Loucy (cell line): ENCODE measurements at regions not wholly inside any gene's neighbourhood (a gene's known extent, or its start where the extent isn't known, plus 50 kb on each side); places are given as distances from the start of the nearest gene placed in this dataset.

Source experiments
- EZH2phosphoT487 ChIP-seq: fragments of 200-600 bp; IDR thresholded peaks from 2 replicates; pipeline ENCODE4 v1.6.1; 2018; ENCODE audit warnings: antibody characterized with exemption, mild to moderate bottlenecking, moderate library complexity, borderline replicate concordance
- TF ChIP-seq, protein P1 (sequence below): fragments of 200-600 bp; sonication (generic); conservative IDR thresholded peaks from 2 replicates; pipeline ENCODE4 v1.5.1; 2014; ENCODE audit warnings: mild to moderate bottlenecking, antibody characterized with exemption, low read length

DNA sequence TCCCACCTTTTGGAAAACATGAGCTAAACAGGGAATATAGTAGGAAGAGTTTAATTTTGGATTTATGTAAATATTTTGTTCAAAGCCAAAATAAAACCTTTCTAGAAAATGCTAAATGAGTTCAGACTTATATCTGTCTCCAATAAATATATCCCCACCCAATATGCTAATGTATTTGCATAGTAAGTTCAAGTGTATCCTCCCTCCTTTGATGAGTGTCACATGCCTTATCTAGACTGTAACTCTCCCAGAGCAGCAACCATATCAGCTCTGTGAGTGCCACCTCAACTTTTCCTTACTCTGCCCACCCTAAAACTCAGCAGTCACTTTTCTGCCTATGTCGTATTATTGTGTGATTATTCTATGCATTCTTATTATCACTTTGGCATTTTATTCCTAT, 516.1 kb upstream of the NR3C2 start:
- TF ChIP-seq, protein P1, sequence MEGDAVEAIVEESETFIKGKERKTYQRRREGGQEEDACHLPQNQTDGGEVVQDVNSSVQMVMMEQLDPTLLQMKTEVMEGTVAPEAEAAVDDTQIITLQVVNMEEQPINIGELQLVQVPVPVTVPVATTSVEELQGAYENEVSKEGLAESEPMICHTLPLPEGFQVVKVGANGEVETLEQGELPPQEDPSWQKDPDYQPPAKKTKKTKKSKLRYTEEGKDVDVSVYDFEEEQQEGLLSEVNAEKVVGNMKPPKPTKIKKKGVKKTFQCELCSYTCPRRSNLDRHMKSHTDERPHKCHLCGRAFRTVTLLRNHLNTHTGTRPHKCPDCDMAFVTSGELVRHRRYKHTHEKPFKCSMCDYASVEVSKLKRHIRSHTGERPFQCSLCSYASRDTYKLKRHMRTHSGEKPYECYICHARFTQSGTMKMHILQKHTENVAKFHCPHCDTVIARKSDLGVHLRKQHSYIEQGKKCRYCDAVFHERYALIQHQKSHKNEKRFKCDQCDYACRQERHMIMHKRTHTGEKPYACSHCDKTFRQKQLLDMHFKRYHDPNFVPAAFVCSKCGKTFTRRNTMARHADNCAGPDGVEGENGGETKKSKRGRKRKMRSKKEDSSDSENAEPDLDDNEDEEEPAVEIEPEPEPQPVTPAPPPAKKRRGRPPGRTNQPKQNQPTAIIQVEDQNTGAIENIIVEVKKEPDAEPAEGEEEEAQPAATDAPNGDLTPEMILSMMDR, result no peak
- no peak for TF ChIP-seq EZH2phosphoT487
